ENCODE measurements at regions not wholly inside any gene's neighbourhood (a gene's known extent, or its start where the extent isn't known, plus 50 kb on each side); places are given as distances from the start of the nearest gene placed in this dataset.

DNA sequence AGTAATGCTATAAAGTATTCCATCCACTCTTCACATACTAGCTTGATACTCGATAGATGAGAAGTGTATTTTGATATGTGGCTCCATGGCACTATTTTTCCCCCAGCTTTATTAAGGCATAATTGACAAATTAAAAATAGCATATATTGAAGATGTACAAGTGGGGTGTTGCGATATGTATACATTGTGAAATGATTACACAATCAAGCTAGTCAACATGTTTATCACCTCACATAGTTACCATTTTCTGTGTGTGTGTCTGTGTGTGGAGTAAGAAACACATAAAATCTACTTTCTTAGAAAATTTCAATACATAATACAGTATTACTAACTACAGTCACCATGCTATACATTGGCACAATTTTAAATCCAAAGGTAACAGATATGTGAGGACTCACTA is 82.5 kb upstream of the MYT1L start:
- DNase-seq, result no peak

DNA sequence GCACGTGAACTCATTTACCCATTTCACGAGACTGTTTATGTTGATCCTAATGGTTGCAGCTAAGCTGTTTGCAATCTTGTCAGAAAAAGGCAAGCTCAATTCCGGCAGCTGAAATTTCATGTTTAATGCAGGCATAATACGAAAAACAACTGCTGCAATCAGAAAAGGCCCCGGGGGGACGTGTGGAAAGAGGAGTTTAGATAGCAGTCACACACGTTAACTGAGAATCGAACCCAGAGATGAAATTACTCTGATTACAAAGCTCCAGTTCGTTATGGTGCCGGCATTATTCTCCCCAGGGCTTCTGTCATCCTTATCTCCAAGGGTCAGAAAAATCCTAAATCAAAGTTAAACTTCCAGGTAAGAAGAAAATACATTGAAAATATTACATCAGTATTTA is 79.9 kb upstream of the MYT1L start:
- DNase-seq, result no peak

DNA sequence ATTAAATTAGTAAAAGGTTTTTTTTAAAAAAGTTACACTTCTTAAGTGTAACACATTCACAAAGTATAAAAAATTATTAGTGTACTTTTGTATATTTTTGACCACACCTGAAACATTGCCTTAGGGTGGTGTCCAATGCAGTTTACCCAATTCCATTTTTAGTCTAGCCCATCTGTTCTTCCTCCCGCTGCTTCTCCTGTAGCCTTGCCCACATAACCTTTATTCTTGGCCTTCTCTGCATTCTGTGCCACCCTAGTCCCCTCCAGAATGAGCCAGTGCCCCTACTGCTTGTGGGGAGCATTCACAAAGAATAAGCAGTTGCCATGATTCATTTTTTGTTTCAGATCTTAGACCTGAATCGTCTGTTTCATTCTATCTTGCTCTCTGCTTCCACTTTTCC is 78.4 kb upstream of the MYT1L start:
- no peak for DNase-seq

DNA sequence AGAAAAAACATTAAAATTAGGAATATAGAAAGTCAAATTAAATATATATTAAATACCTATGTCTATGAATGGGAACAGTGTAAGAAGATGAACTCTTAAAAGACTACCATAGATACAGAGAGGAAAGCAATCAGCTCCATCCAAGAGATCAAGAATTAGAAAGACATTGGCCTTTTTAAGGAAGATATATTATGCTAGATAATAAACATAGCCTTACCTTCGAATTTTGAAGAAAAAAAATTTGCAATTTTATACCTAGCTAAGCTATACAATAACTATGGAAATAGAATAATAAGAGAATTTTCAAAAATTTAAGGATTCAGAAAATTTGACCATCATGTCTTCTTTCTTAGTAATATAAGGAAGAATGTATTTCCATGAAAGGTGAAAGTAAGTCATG is 74.7 kb upstream of the MYT1L start:
- DNase-seq, result no peak

DNA sequence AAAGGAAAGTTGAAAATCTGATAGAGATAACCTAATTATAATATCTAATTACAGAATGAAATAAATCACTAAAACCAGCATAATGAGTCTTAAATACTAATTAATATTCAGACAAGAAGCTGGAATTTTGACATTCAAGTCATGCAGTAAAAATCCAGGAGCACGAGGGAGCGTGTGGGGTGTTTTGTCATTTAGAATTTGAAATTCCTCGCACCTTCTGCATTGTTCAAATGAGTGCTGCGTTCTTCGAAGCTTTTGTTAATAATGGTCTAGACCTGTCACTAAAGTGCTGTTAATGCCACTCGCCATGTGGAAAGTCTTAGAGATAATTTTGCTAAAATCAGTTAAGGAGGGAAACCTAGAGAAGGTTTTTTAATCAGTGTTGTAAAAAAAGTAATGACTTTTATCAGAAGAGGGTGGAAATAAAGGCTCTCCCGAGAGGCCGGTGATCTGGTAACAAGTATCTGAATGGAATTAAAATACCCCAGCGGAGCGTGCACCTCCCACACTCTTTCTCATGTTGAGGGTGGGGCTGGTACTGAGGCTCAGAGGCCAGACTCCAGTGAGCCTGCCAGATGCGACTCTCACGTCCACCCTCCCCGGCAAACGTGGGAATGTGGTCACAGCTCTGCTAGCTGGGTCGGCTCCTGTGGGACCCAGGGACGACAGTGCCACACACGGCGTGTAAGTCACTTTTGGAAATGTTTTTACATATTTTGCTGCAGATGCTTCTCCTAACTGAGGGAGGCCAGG is 69.4 kb upstream of the MYT1L start:
- no peak for DNase-seq

DNA sequence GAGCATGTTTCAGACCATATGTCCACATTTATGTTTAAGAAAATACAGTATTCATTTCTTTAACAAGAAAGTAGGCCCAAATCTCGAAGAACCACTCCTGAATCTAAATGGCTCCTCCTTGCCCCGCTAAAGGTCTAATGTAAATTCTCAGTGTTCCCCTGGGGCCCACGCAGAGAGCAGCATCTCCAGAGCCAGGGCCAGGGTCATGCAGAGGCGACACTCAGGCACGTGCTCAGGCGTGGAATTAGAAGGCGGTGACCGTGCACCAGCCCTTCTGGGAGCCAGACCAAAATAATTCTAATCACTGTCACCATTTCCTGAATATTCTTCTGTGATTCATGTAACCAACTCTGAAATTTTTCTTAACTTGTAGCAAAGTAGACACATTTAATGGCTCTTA is 68.3 kb upstream of the MYT1L start:
- no peak for DNase-seq

DNA sequence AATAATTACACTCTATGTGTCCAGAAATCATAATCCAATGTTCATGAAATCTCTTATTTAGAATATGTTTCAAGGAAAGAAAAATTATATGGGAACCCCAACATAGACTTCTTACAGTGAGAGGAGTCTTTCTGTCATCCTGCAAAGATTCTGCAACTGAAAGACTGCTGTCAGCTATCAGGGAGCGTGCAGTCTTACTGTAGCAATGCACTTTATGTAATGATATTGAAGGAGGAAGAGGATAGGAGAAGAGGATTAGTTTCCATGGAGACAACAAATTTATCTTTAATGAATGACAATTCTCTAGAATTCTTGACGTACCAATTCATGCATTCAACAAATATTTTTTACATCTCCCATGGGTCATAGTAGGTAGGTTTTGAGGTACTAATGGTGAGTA is 61.3 kb upstream of the MYT1L start:
- no peak for DNase-seq

DNA sequence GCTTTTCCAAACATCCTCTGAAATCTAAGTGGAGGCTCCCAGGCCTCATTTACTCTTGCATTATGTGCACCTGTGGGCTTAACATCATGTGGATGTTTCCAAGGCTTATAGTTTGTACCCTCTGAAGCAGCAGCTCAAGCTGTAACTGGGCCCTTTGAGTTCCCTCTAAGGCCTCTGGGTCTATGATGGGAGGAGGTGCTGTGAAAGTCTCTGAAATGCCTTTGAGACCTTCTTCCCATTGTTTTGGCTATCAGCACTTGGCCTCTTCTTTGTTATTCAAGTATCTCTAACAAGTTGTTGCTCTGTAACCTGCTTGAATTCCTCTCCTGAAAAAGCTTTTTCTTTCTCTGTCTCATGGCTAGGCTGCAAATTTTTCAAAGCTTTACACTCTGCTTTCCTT is 58.1 kb upstream of the MYT1L start:
- DNase-seq, result no peak
